Esophagus squamous epithelium (tissue), 4 donors: ENCODE measurements at regions not wholly inside any gene's neighbourhood (a gene's known extent, or its start where the extent isn't known, plus 50 kb on each side); places are given as distances from the start of the nearest gene placed in this dataset.

Source experiments
- CTCF ChIP-seq, 6 experiments: fragments of 450-650 bp in 4 of 6; fragments of 200-600 bp in 2 of 6; sonication (generic) in 2 of 6; IDR thresholded peaks; one replicate each; pipeline ENCODE4 v1.5.1; 2016 to 2019; ENCODE audit warnings: antibody characterized with exemption in 6 of 6, mild to moderate bottlenecking in 4 of 6, moderate library complexity in 4 of 6
- POLR2A ChIP-seq, 4 donors: fragments of 450-650 bp; IDR thresholded peaks; one replicate each; pipeline ENCODE4 v1.6.1; 2017; ENCODE audit warnings: antibody characterized with exemption in 4 of 4, mild to moderate bottlenecking in 4 of 4, moderate library complexity in 3 of 4

DNA sequence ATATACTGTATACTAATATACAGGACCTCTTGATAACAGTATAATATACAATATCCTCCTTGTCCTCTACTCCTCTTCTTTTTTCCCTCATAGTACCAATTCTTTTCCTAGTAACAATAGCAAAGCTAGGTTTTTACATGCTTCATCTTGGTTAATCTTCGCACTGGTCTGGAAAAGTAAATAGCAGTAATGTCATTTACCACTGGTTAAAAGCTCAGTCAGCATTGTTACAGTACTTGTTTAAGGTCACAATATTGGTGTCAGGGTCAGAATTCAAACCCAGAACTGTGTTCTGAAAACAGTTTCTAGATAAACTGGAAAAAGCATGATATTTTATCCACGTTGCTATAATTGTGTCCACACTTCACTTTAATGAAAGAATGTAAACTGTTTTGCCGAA, 692.4 kb upstream of the CDH6 start:
- TF ChIP-seq CTCF (IDR thresholded peaks at IDR 0.05) (no peak), POLR2A (IDR thresholded peaks at IDR 0.05) (no peak)
